ENCODE measurements at regions not wholly inside any gene's neighbourhood (a gene's known extent, or its start where the extent isn't known, plus 50 kb on each side); places are given as distances from the start of the nearest gene placed in this dataset.

- Histone ChIP-seq H3K4me2 (no peak overlapping the region), H3K9me3 (ENCODE audit: low read depth) (no peaks in the 10 kb centered on the region), H3K79me2 (ENCODE audit: low read depth) (no peaks in the 10 kb centered on the region), H3K27me3 (no peaks in the 10 kb centered on the region), H3K9ac (no peak overlapping the region), H3F3A (ENCODE audit: low read depth) (no peaks in the 10 kb centered on the region), H3K36me3 (no peaks in the 10 kb centered on the region), H3K27ac (no peak overlapping the region), H4K20me1 (ENCODE audit: low read depth) (no peaks in the 10 kb centered on the region), H2AFZ (replicated peaks) (no peak overlapping the region), H3K4me1 (peaks cover 7% of the 10 kb centered on the region), H3K4me3 (no peak overlapping the region)
- H3K36me3 Mint-ChIP-seq = no peaks in the 10 kb centered on the region
- DNase-seq (ENCODE audit: low spot score) = no peak
- H3K4me1 Mint-ChIP-seq = no peaks in the 10 kb centered on the region
- H3K27me3 Mint-ChIP-seq (ENCODE audit: insufficient read depth, low read depth) = peaks cover 7% of the 10 kb centered on the region
- no peak for TF ChIP-seq EZH2phosphoT487 (IDR thresholded peaks at IDR 0.05)
- no peak for TF ChIP-seq EZH2 (IDR thresholded peaks at IDR 0.05)
- TF ChIP-seq CTCF (IDR thresholded peaks at IDR 0.05) = no peak
- H3K9me3 Mint-ChIP-seq = no peaks in the 10 kb centered on the region
- H3K4me3 Mint-ChIP-seq = no peak overlapping the region
- H3K27ac Mint-ChIP-seq = no peak overlapping the region
Observed at GRCh38 chr12:112677050-112677765, 114.3 kb upstream of the RPH3A start.

GRCh38 chr12:112680993-112681392, 110.6 kb upstream of the RPH3A start:
- Mint-ChIP-seq H3K27me3 (ENCODE audit: insufficient read depth, low read depth) (peaks cover 2% of the 10 kb centered on the region), H3K27ac (no peak overlapping the region), H3K4me1 (no peaks in the 10 kb centered on the region), H3K9me3 (no peaks in the 10 kb centered on the region), H3K4me3 (no peak overlapping the region), H3K36me3 (no peaks in the 10 kb centered on the region)
- Histone ChIP-seq H4K20me1 (ENCODE audit: low read depth) (no peaks in the 10 kb centered on the region), H3K27me3 (no peaks in the 10 kb centered on the region), H3K9me3 (ENCODE audit: low read depth) (no peaks in the 10 kb centered on the region), H3K4me3 (no peak overlapping the region), H3K27ac (no peak overlapping the region), H3K4me1 (peaks cover 7% of the 10 kb centered on the region), H3K9ac (no peak overlapping the region), H3K79me2 (ENCODE audit: low read depth) (no peaks in the 10 kb centered on the region), H2AFZ (replicated peaks) (peak overlapping the region; percentile 45), H3F3A (ENCODE audit: low read depth) (no peaks in the 10 kb centered on the region), H3K36me3 (no peaks in the 10 kb centered on the region), H3K4me2 (no peak overlapping the region)
- TF ChIP-seq CTCF (IDR thresholded peaks at IDR 0.05) (no peak), EZH2 (IDR thresholded peaks at IDR 0.05) (no peak), EZH2phosphoT487 (IDR thresholded peaks at IDR 0.05) (no peak)
- no peak for DNase-seq (ENCODE audit: low spot score)

- no peaks in the 10 kb centered on the region for H3K4me1 Mint-ChIP-seq
Observed at GRCh38 chr12:112682586-112682985, 109.0 kb upstream of the RPH3A start.

More at GRCh38 chr12:112682586-112682985, 109.0 kb upstream of the RPH3A start:
- Histone ChIP-seq H3K4me2 (no peak overlapping the region), H3K36me3 (no peaks in the 10 kb centered on the region), H2AFZ (replicated peaks) (no peak overlapping the region), H3F3A (ENCODE audit: low read depth) (no peaks in the 10 kb centered on the region), H3K27me3 (no peaks in the 10 kb centered on the region), H3K9me3 (ENCODE audit: low read depth) (no peaks in the 10 kb centered on the region), H3K9ac (no peak overlapping the region), H3K79me2 (ENCODE audit: low read depth) (no peaks in the 10 kb centered on the region), H4K20me1 (ENCODE audit: low read depth) (no peaks in the 10 kb centered on the region), H3K27ac (no peak overlapping the region), H3K4me1 (no peaks in the 10 kb centered on the region), H3K4me3 (no peak overlapping the region)
- Mint-ChIP-seq H3K27me3 (ENCODE audit: insufficient read depth, low read depth) (peaks cover 2% of the 10 kb centered on the region), H3K9me3 (no peaks in the 10 kb centered on the region), H3K27ac (no peak overlapping the region), H3K36me3 (no peaks in the 10 kb centered on the region), H3K4me3 (no peak overlapping the region)
- TF ChIP-seq EZH2phosphoT487 (IDR thresholded peaks at IDR 0.05) = no peak
- no peak for TF ChIP-seq EZH2 (IDR thresholded peaks at IDR 0.05)
- TF ChIP-seq CTCF (IDR thresholded peaks at IDR 0.05) = no peak
- DNase-seq (ENCODE audit: low spot score) = no peak

All from neural progenitor cell (in vitro differentiated cells).